Stimulated activated CD4-positive, alpha-beta T cell treated with anti-CD3 and anti-CD28 coated beads, Interleukin-2, amount 100 ng/mL, for 24 hours (primary cell): ENCODE measurements at regions not wholly inside any gene's neighbourhood (a gene's known extent, or its start where the extent isn't known, plus 50 kb on each side); places are given as distances from the start of the nearest gene placed in this dataset.
A peak's percentile ranks its signal among the peaks of the same experiment; 100 is the strongest.

Source experiments
- DNase-seq, 2 donors: peaks; one replicate each; pipeline ENCODE4 v3.0.0-alpha.2; 2020

DNA sequence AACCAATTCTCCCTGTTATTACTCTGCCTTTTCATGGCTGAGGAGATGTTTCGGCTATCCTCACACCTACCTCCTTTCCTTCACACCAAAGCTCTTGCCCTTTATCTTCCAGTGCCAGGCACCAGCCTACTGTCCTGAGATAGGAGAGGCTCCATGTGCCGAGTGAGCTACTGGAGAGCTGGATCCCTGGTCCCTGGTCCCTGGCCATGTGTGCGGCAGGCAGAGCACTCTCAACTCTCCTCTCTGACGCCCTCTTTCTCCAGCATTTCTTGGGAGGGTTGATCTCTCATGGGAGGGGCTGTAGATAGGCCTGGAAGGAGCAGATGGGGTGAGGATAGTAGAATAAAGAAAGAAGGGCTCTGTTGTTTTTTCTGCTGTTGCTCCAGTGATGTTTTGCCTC is 277.1 kb upstream of the UMPS start:
- DNase-seq = no peak

DNA sequence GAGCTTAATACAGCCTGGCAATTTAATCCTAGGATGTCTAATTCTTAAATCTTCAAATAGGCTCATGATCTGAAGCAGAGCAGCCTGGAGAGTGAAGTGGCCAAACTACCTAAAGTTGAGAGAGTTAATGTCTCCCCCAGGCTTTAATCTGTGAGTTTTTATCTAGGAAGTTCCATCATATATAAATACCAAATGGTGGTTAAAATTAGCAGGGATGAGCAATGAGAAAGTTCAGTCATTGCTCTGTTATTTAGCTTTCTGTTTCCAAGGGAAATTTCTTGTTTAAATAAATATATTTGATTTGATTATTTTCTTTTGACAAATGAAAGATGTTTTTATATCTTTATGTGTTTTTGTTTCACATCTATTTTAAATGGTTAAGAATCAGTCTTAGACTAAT is 274.4 kb upstream of the UMPS start:
- no peak for DNase-seq

DNA sequence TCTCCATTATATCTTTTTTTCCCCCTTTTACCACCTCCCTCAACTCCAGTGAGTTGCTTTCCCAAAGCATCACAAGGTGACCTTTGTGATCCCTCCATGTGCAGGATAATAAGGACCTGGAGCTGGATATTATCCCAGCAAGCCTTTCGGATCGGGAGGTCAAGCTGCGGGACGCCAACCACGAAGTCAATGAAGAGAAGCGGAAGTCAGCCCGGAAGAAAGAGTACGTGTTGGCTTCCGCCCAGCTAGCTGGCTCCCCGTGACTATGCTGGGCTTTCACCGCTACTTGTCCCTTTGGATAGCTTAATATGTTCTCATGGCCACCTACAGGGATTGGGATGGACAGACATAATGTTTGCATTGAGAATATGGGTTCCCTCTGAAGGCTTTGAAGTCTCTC is 273.7 kb upstream of the UMPS start:
- DNase-seq = no peak

DNA sequence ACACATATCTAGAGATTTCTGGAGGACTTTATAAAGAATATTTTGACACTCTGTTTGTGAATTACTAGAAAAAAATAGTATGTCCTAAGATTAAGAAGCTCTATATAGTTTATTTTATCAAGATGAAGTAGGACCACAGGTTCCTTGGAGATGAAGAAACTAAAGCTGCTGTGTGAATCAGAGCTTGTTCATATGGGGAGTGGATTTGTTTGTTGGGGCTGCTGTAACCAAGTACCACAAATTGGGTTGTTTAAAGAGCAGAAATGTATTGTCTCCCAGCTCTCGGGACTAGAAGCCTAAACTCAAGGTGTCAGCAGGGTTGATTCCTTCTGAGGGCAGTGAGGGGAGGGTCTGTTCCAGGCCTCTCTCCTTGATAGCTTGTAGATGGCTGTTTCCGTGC is 270.6 kb upstream of the UMPS start:
- DNase-seq = no peak

DNA sequence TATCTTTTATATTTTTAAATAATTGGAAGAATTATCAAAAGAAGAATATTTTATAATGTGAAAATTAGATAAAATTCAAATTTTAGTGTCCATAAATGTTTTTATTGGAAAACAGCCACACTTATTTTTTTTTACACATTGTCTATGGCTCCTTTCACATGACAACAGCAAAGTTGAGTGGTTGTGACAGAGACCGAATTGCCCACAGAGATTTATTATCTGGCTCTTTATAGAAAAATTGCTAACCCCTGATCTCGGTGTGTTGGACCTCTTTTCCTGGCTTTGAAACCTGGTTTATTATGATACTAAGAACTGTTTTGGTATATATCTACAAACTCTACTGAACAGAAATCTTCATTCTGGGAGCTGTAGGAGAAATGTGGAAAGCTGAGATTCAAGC is 269.1 kb upstream of the UMPS start:
- DNase-seq = no peak

DNA sequence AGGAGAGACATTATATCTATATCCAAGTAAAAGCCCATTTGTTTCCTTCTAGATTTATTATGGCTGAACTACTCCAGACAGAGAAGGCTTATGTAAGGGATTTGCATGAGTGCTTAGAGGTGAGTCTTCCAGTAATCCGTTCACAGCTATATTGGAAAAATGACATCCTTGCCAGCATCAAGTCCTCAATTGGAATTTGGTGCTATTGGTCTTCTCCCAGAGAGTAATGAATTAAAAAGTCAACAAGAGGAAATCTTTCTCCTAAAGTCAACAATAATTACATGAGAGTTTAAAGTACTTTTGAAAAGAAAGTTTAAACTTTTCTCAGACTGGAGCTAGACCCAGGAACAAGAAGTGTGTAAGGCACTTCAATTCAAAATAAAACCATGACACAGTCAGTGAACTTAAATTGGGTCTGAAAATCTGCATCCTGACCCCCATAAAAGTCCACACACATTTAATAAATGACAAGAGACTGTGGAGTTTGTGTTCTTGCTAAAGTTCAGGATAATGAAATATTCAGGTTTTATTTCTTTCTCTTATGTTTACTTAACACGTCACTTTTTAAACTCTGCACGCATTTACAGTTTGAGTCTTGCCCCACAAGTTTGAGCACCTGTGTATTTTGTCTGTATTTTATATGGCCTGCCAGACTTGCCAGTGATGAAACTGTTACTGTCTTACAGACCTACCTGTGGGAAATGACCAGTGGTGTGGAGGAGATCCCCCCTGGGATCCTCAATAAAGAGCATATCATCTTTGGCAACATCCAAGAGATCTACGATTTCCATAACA is 268.2 kb upstream of the UMPS start:
- DNase-seq = no peak

DNA sequence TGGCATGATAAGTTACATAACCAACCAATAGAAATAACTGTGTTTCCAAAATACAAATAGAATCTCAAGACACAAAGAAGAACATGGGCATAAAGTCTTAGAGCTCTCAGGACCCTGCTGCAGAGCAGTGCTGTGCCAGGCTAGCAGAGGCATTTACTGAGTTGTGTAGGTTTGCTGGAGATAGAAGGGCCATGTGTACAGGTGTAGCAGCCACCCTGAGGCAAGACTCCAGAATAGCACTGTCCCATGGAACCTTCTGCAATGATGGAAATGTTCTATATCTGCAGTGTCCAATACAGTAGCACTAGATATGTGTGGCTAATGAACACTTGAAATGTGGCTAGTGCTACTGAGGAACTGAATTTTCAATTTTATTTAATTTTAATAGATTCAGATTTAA is 267.0 kb upstream of the UMPS start:
- DNase-seq = no peak

DNA sequence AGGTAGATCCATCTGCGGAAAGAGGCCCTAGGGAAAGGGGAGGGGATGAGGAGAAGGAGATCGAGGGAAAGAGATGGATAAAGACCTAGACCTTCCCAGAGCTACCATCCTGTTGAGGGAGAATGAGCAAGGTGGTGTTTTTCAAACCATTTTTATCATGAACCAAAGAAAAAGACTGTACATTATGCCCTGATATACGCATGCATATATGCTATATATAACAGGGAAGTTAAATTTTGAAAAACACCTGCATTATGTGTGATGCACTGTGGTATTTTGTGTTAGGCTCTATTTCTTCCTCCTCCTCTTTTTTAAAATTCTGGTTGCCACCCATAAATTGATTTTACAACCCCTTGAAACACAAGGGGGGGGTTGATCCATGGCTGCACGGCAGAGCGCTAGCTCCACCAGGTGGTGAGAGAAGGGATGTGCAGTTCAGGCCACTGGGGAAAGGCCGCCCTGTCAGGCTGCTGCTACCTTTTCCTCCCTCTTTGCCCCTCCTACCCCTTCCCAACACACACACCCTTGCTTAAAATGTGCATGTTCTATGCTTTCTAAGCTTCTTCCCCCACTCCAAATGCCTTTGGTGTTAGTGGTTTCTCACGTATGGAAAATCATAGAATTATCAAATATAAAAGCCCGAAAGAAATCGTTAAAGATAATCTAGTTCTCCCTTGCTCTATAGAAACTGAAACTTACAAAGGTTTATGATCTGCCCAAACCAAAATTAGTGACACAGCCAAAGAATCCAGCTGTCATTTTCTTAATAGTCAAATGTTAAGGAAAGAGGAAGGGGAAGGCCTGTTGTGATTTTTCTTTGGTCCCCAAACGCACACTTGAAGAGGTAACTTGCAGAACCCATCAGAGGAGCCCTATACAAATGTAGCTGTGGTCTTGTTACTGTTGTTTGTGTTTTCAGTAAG is 262.0 kb upstream of the UMPS start:
- peak in 1 of 2 donors; percentile 38 for DNase-seq

DNA sequence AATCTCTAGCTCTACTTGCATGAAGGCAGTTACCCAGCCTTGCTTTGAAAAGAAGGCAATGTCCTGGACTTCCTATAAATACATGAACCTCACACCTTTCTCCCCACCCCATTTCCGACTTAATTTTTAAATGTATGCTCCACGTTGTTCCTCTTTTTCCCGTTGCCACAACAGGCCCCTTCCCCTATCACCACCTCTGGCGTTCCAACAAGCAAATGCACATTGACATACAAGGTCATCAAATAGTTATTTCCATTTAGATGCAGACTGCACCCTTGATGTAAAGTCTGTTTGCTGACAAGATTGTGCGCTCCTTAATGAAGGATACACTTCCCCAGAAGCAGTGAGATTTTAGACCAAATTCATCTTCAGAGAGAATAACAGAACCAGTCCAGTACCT is 260.7 kb upstream of the UMPS start:
- no peak for DNase-seq

DNA sequence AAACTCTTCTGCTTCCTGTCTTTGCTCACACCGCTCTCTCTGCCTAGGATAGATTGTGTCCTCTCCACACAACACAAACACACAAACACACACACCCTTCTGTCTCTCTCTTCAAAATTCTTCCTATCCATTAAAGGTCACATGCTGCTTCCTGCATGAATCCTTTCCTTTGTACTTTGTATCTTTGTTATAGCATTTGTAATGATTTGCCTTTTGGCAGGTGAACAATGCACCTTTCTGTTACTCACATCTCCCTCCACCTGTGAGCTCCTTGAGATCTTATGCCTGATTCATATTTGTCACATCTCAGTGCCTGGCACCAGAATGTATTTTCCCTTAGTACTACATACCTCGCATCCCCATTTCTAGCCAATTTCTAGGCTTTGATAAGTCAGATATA is 251.4 kb upstream of the UMPS start:
- DNase-seq = no peak

DNA sequence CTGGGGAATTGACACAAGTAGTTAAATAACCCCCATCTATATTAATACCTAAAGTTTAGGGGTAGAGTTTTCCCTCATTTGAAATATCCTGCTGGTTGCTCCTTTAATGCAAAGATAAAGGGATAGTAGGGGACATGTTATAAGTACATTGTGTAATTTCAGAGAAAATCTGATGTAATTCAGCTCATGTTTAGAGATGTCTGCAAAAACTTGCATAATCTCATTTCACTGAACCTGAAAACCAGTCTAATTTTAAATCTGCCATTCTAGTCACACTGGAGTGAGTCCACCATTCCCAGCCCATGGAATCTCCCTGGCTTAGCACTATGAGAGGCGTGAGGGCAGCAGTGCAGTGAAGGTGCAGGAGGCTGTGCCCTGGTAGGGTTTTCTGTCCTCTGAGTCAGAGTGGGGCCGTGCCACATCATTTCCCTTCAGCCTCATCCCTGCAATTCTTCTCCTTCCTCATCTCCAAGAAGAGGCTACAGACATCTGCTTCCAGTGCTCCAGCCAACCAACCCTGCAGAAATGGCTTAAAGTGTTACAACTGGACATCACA is 246.3 kb upstream of the UMPS start:
- no peak for DNase-seq

DNA sequence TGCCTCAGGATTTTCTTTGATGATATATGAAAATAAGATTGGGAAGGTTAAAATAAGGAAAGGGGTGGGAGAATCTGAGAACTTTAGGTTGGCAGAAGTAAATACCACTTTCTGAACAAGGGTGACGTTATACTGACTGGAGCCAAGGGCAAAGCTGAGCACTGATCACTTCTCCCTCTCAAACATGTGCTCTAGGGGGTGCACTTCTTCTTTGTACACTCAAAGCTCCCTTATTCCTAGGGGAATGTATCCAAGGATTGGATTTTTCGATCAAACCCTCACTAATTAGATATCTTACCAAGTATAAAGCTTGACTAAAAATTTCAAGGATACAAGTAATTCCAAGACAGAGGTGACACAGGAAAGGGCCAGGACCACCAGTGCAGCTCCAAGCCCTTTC is 243.9 kb upstream of the UMPS start:
- DNase-seq = no peak

DNA sequence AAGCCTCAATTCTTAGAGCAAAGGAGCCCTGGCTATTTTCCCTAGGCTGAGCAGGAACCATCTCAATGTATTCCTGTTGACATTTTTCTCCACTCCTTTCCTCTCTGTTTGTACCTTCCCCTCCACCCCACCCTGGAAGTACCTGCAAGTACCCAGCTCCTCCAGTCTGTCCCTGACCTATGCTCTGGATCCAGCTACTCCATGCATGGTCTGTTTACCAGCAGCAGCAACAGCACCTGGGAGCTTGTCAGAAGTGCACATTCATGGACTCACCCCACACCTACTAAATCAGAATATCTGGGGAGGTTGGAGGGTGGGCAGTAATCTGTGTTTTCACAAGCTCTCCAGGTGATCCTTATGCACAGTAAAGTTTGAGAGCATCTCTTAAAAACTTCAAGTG is 240.7 kb upstream of the UMPS start:
- no peak for DNase-seq

DNA sequence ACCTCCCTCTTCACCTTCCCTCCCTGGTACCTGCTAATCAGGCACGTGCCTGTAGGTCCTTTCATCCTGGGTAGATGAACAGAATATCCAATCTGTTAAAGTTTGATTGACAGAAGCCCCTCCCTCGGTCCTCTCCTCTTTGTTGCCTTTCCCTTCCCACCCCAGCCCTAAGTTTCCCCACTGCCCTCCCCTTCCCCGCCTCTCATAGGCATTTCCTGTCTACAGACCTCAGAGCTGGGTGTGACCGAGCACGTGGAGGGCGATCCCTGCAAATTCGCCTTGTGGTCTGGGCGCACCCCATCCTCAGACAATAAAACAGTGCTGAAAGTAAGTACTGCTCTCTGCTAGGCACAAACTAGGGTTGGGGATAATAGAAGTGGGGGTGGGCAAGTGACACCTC is 239.2 kb upstream of the UMPS start:
- DNase-seq = no peak

DNA sequence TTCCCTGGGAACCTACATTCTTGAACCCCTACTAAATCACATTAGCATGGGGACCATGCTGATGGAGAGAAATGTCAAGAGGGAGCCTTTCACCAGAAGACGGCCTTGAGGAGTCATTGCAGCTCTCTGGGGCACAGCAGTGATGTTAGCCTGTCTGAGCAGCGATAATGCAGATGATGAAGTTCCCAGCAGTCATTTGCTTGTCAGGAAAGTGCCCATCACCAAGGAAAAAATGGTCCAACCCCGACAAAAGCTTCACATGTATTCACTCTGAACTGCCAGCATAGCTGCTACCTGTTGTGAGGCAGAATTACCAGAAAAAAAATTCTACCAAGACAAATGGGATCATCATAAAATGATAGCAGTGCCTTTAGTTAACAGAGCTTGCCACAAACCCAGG is 238.4 kb upstream of the UMPS start:
- DNase-seq = no peak

DNA sequence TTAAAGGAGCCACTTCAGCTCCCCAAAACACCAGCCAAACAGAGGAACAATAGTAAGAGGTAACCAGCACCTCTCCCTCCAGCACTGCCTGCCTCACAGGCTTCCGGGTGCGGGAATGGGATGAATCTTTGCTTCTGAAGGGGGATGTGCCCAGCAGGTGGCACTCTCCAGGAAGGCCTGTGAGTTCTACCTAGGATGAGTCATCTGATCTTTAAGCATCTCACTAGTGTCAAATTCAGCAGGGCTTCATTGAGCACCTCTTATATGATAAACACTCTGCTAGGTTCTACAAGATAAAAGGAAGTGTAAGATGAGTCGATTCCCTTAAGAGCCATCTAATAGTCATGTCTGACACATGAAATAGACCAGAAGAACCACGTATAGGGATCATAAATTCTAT is 237.4 kb upstream of the UMPS start:
- DNase-seq = peak in 1 of 2 donors; percentile 27

DNA sequence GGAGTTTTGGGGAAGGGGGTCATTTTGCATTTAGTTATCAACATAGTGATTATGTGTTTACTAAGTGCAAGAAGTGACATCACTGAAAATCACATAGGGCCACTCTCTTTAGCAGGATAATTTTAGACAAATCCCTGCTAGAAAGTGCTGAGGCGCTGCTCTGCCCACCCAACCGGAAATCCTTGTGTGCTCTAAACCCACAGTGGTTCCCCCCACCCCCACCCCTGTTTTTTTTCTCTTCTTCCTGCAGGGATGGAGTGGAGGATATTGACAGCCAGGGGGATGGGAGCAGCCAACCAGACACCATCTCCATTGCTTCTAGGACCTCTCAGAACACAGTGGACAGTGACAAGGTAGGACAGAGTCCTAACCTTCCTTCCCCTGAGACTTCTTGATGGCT is 234.2 kb upstream of the UMPS start:
- no peak for DNase-seq

DNA sequence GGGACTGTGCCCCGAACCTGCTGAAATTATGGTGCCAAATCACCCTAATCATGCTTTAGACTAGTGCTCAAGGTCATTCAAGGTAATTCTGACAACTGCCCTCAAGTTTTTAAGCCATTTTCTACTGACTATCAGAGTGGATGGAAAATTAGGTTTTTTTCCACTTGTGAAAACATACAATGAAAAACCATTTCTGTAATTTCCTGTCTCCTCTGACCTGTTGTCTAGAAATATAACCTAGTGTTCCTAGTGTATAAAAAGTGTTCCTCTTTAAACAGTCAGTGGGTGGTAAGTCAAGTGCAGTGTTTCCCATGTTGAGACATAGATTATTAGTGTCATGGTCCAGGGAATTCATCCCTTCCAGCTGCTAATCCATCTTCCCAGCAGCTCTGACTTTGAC is 232.8 kb upstream of the UMPS start:
- no peak for DNase-seq

DNA sequence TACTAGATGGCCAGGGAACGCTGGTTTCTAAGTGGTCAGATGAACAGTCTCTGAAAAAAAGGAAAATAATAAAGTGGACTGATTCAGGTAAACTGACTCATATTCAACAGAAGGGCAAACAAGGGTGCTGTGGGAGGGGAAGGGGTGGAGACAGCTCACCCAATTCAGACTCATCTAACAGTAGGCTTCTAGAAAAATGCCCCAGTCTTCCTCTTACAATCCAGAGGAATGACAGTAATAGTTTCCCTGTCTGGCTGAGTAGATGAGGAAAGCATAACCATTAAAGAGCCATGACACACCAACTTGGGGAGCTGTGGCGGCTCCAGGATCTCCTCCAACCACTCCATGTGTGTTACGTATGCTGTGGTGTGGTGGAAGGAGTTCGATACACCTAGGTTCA is 231.4 kb upstream of the UMPS start:
- DNase-seq = no peak

DNA sequence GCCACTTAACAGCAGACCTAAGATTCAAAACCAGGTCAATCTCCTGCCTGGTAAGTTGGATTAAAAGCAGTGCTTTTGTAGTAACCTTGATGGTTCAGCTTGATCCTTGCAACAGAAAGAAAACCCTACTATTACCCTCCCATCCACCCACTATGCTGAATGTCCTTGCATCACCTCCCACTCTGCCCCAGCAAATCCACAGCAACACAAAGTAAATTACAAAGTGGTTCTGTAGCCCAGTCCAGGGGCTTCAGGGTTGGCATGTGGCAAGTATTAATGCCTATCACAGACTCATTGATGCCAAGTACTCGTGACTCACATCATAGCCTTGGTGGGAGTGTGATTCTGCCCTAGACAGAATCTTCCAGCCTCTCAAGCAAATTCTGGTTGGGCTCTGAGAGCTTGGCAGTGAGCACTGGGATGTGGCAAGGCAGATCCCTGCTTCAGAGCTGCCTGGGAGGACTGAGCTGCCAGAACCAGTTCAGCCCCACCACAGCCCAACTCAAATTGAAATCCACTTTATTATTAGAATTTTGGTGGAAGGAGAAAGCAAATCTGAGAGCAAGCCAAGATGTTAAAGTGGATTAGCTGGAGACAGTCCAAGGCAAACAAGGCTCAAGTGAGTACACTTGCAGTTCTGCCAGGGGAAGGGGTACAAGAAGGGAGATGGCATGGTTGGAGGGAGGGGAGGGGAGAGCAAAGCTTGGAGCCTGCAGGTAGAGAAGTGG is 225.8 kb upstream of the UMPS start:
- no peak for DNase-seq

DNA sequence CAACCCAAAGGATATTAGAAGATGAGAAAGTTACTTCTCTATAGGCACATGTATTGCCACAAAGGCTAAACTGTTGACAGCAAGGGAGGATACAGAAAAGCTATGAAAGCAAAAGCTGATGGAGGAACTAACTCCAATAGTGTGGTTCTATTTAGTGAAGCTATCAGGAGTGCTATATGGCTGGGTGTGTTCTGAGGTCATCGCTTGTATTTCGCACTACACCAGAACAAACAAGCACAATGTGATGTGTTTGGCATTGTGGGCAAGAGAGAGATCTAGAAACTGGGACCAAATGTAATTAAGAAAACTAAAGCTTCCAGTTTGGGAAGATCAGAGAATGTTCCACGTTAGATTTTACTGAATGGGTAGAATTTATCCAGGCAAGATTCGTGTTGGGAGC is 220.4 kb upstream of the UMPS start:
- DNase-seq = no peak

DNA sequence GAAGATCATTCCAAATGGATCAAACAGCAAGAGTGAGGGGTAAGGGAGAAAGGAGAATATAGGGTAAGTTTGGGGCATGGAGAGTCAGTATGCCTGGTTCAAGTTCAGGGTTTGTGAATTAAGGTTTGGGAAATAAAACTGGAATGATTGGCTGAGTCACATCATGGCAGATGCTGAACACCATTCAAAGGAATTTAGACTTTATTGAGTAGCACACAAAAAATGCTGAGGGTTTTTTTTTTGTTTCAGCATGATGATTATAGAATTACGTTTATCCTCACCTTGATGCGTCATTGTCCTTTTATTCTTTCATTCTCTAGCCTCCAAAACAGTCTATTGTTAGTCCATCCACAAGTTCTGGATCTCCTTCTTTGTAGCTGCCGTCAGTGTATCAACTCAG is 220.0 kb upstream of the UMPS start:
- DNase-seq = no peak

DNA sequence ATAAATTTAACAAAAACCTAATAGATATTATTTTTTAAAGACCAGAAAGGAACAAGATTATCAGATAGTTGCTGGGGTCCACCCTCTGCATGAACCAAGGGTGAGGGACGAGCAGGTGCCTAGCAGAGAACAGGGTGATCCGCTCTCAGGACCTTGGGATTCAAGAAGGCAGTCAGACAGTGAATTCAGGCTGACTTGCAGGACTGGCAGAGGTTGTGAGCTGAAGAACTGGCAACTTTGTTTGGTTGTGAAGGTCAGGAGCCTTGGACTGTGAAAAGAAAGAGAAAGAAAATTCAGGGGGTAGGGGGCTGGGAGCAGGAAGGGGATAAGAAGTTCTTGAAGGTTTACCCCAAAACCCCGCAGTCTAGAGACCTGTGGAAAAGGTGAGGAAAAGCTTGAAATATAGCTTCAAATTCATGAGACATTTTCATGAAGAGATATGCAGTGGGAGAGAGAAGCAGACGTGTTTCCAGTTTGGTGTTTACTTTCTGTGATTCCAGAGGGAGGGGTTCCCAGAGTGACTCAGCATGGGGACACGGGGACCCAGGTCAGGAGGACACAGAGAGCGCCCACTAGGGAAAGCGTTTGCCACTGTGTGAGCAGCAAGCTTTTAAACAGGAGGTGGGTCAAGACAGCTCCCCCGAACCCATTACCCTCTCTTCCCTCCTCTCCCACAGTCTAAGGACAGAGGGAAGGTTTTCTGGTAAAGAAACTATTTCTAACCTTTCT is 217.2 kb upstream of the UMPS start:
- DNase-seq = no peak
